Retinal pigment epithelial cell (primary cell): ENCODE measurements at regions not wholly inside any gene's neighbourhood (a gene's known extent, or its start where the extent isn't known, plus 50 kb on each side); places are given as distances from the start of the nearest gene placed in this dataset.
"Not testable (repeated sequence)": the region's sequence is repeated elsewhere in the genome, so short reads cannot be mapped to it uniquely, and the experiment has no call there.

Source experiments
- DNase-seq: peaks from one replicate; pipeline ENCODE4 v3.0.0-alpha.2; 2010; ENCODE audit warnings: low read depth
- H3K4me3 ChIP-seq: 2 replicates; pipeline ENCODE4 v1.5.1; 2011; ENCODE audit warnings: mild to moderate bottlenecking, low read length, control low read depth, moderate library complexity
- CTCF ChIP-seq: conservative IDR thresholded peaks from 2 replicates; pipeline ENCODE4 v1.5.1; 2011; ENCODE audit warnings: low read depth, low read length, control low read depth, inconsistent platforms

DNA sequence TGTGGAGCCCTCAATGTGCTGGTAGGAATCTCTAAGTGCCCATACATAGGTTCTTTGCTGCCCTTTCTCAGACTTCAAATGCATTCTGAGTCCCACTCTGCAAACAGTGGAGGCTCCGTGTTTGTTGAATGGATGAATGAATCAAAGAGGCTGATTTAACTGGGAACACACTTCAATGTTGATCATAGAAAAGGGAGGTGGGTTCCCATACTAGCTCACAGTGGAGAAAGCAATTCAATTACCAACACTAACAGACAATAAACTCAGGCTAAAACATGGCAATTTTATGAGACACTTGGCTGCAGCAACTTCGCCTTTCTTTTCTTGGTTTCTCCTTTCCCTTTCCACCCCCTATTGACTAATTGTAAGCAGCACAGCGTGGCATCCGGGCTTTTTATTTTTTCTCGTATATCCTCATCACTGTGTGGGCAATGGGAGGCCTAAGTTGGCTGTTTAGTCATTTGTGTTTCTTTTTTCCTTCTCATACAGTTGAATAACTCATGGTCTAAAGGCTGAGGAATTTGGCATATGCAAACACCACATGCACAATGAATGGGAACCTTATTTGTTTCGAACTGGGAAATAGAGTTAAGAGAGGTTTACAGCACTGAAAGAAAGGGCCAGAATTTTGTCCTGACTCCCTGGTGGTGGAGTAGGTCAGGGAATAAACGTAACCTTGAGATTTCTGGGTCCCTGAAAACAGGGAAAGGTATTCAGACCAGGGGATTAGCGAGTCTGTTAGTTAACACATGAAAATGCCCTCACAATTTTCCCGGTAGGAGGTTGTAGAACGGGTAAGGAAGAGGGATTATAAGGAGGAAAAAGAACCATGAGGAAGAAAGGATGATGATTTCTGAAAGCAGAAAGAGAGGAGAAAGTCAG, 858.5 kb downstream of the KCNMA1 start:
- DNase-seq = peak; percentile 29
- H3K4me3 ChIP-seq = no peak overlapping the region
- no peak for TF ChIP-seq CTCF

DNA sequence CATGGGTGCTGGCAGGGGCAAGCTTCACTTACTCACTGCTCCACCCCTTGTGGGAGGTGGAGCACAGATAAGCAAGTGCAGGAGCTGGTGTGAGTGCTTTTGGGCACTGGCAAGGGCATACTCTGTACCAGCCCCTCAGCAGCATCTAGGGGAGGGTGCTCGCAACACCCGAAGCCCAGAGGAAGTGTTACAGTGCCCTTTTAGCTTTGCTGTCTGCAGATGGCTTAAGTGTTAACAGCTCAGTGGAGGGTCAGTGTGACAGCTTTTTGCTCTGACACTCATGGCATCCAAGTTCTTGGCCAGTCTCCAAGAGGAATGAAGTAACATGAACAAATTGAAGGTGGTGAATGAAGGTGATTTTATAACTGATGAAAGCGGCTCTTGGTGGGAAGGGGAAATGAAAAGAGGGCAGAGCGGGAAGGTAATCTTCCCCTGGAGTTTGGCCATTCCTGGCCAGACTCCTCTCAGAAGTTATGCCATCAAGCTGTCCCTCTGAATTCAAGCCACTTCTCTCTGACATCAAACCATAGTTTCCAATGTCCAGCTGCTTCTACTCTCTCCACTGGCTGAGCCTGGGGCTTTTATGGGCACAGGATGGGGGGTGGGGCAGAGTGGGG, 862.5 kb downstream of the KCNMA1 start:
- TF ChIP-seq CTCF = no peak
- no peak for DNase-seq
- H3K4me3 ChIP-seq = no peak overlapping the region

DNA sequence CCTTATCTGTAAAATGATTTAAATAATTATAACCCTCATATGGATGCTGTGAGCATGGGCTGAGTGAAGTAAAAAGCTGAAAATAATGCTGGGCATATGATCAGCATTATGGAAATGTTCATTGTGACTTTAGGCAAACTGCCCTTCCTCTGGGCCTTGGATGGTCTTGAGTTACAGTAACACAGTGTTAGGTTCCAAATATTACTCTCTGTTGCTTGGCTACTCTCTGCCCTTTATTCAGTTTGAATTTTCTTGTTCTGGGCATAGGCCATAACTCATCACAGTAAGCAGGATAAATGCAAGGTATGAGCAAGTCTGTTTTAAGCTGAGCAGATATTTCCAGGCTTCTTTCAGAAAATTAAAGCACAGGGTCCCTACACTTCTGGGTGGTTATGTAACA, 868.0 kb downstream of the KCNMA1 start:
- DNase-seq = no peak
- TF ChIP-seq CTCF = no peak
- H3K4me3 ChIP-seq = no peak overlapping the region

DNA sequence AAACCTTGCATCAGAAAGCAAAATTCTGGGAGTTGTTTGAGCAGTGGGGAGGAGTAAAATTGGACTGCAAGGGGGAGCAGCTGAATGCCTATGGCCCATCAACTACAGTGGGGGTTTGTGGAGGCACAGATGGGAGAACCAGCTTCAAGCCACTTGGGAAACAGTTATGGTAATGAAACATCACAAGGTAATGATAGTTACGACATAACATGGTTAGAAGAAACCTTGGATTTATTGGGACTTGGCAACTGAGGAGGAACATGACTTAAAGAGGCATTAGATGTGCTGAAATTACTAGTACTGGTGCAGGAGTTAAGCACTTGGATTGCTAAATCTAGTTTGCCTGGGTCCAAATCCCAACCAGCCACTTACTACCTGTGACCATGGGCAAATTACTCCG, 868.4 kb downstream of the KCNMA1 start:
- DNase-seq = no peak
- H3K4me3 ChIP-seq = no peak overlapping the region
- no peak for TF ChIP-seq CTCF

GRCh38 chr10:76766682-76767081, 870.9 kb downstream of the KCNMA1 start:
- H3K4me3 ChIP-seq = no peak overlapping the region
- no peak for DNase-seq
- TF ChIP-seq CTCF = no peak

- H3K4me3 ChIP-seq, DNase-seq: not testable (repeated sequence)
These were observed 872.7 kb downstream of the KCNMA1 start for GRCh38 chr10:76764921-76765320.

- DNase-seq = no peak
- TF ChIP-seq CTCF = no peak
- H3K4me3 ChIP-seq = no peak overlapping the region
These were observed 873.4 kb downstream of the KCNMA1 start for GRCh38 chr10:76764177-76764576.
